ENCODE measurements at regions not wholly inside any gene's neighbourhood (a gene's known extent, or its start where the extent isn't known, plus 50 kb on each side); places are given as distances from the start of the nearest gene placed in this dataset.

- no peak for FAIRE-seq
Observed at GRCh38 chr3:150059241-150059640, 88.5 kb upstream of the PFN2 start.

- no peak for FAIRE-seq
Observed at GRCh38 chr3:150057227-150057626, 86.5 kb upstream of the PFN2 start.

GRCh38 chr3:150055332-150055731 lies 84.6 kb upstream of the PFN2 start:
- FAIRE-seq = no peak

- FAIRE-seq = no peak
Observed at GRCh38 chr3:150054635-150055034, 83.9 kb upstream of the PFN2 start.

GRCh38 chr3:150050510-150050909 lies 79.8 kb upstream of the PFN2 start:
- FAIRE-seq = no peak

GRCh38 chr3:150049317-150049716 lies 78.6 kb upstream of the PFN2 start:
- FAIRE-seq = no peak

GRCh38 chr3:150041877-150042276 lies 71.2 kb upstream of the PFN2 start:
- no peak for FAIRE-seq

- FAIRE-seq = no peak
Observed at GRCh38 chr3:150040097-150040496, 69.4 kb upstream of the PFN2 start.

GRCh38 chr3:150038830-150039229 lies 68.1 kb upstream of the PFN2 start:
- FAIRE-seq = no peak

- FAIRE-seq = no peak
Observed at GRCh38 chr3:150036780-150037179, 66.1 kb upstream of the PFN2 start.

- FAIRE-seq = no peak
Observed at GRCh38 chr3:150035910-150036612, 65.4 kb upstream of the PFN2 start.

GRCh38 chr3:150035301-150035779 lies 64.6 kb upstream of the PFN2 start:
- FAIRE-seq = no peak

- no peak for FAIRE-seq
Observed at GRCh38 chr3:150033721-150034120, 63.0 kb upstream of the PFN2 start.

GRCh38 chr3:150030841-150031240 lies 60.1 kb upstream of the PFN2 start:
- FAIRE-seq = no peak

GRCh38 chr3:150023239-150023636 lies 52.5 kb upstream of the PFN2 start:
- FAIRE-seq = no peak

GRCh38 chr3:150022381-150023238 lies 51.9 kb upstream of the PFN2 start:
- no peak for FAIRE-seq

GRCh38 chr3:150020527-150020926 lies 49.8 kb upstream of the PFN2 start:
- FAIRE-seq = no peak

Measured in G401.6 (cell line).